ENCODE measurements at regions not wholly inside any gene's neighbourhood (a gene's known extent, or its start where the extent isn't known, plus 50 kb on each side); places are given as distances from the start of the nearest gene placed in this dataset.

GRCh38 chr13:89565476-89566100, 1781.9 kb upstream of the MIR17HG start (continued):
- no peak for TF ChIP-seq ZNF281 (CRISPR knock-in tag; IDR thresholded peaks at IDR 0.05)

- ChIA-PET CTCF (no interaction called here), POLR2A (no interaction called here)
- ATAC-seq (no peak), DNase-seq (ENCODE audit: low spot score) (no peak)
- TF ChIP-seq JAZF1 (CRISPR knock-in tag; IDR thresholded peaks at IDR 0.05) (no peak), JUN (CRISPR knock-in tag; IDR thresholded peaks at IDR 0.05) (no peak), ZNF138 (CRISPR knock-in tag; conservative IDR thresholded peaks at IDR 0.05) (no peak), ZNF317 (CRISPR knock-in tag; IDR thresholded peaks at IDR 0.05; ENCODE audit: borderline replicate concordance, low read depth) (no peak), E2F4 (CRISPR knock-in tag; IDR thresholded peaks at IDR 0.05; ENCODE audit: borderline replicate concordance, low read depth) (no peak), MAX (CRISPR knock-in tag; IDR thresholded peaks at IDR 0.05) (no peak), RELA (CRISPR knock-in tag; IDR thresholded peaks at IDR 0.05; ENCODE audit: borderline replicate concordance) (no peak)
- Mint-ChIP-seq H3K9me3 (peaks cover 22% of the 10 kb centered on the region), H3K27me3 (ENCODE audit: low read depth) (no peaks in the 10 kb centered on the region), H3K36me3 (peaks cover 18% of the 10 kb centered on the region), H3K4me3 (no peak overlapping the region), H3K4me1 (0 out of 2 replicates have a peak, but pooled peaks cover 3% of the 10 kb centered on the region), H3K27ac (no peak overlapping the region)
Measured at GRCh38 chr13:89567025-89567424, 1780.5 kb upstream of the MIR17HG start.

- H3K27me3 Mint-ChIP-seq (ENCODE audit: low read depth): no peaks in the 10 kb centered on the region
- DNase-seq (ENCODE audit: low spot score) (no peak), ATAC-seq (no peak)
- POLR2A ChIA-PET: no interaction called here
- H3K4me3 Mint-ChIP-seq: no peak overlapping the region
- no peak for TF ChIP-seq ZNF416 (CRISPR knock-in tag; IDR thresholded peaks at IDR 0.05)
- no peak for TF ChIP-seq SMAD4 (CRISPR knock-in tag; IDR thresholded peaks at IDR 0.05)
- TF ChIP-seq FOXP1 (CRISPR knock-in tag; IDR thresholded peaks at IDR 0.05; ENCODE audit: borderline replicate concordance): no peak
- TF ChIP-seq ELF4 (CRISPR knock-in tag; IDR thresholded peaks at IDR 0.05; ENCODE audit: low read depth): no peak
- TF ChIP-seq ZSCAN18 (CRISPR knock-in tag; IDR thresholded peaks at IDR 0.05): no peak
- TF ChIP-seq USF1 (CRISPR knock-in tag; IDR thresholded peaks at IDR 0.05): no peak
- no peak for TF ChIP-seq ZNF138 (CRISPR knock-in tag; conservative IDR thresholded peaks at IDR 0.05)
- TF ChIP-seq RORB (CRISPR knock-in tag; IDR thresholded peaks at IDR 0.05): no peak
- no peak for TF ChIP-seq AR (CRISPR knock-in tag; IDR thresholded peaks at IDR 0.05)
- no peak for TF ChIP-seq E2F1 (CRISPR knock-in tag; IDR thresholded peaks at IDR 0.05)
- no peak for TF ChIP-seq ZNF232 (CRISPR knock-in tag; IDR thresholded peaks at IDR 0.05)
- TF ChIP-seq ERG (CRISPR knock-in tag; IDR thresholded peaks at IDR 0.05): no peak
- peaks cover 29% of the 10 kb centered on the region for H3K36me3 Mint-ChIP-seq
- peaks cover 35% of the 10 kb centered on the region for H3K9me3 Mint-ChIP-seq
- 0 out of 2 replicates have a peak, but pooled peaks cover 3% of the 10 kb centered on the region for H3K4me1 Mint-ChIP-seq
- CTCF ChIA-PET: no interaction called here
- H3K27ac Mint-ChIP-seq: no peak overlapping the region
Measured at GRCh38 chr13:89568276-89568675, 1779.2 kb upstream of the MIR17HG start.
